Natural killer cell (primary cell): ENCODE measurements at regions not wholly inside any gene's neighbourhood (a gene's known extent, or its start where the extent isn't known, plus 50 kb on each side); places are given as distances from the start of the nearest gene placed in this dataset.

Experiments used
- ATAC-seq, 3 donors: fragments of 150-1000 bp in 2 of 3; fragments of 200-7000 bp in 1 of 3; cut with Tn5 transposase; 1 replicate in 1 of 3; 2 replicates in 2 of 3; pipeline ENCODE4 v1.10.0; 2021; ENCODE audit warnings: mild to moderate bottlenecking in 2 of 3, moderate library complexity in 2 of 3
- DNase-seq, 2 donors: peaks; one replicate each; pipeline versions ENCODE4 v3.0.0 to v3.0.0-alpha.2; 2013 to 2021; ENCODE audit warnings: mixed read lengths in 1 of 2
- H3K27ac ChIP-seq: one replicate; pipeline ENCODE4 v1.5.1; 2013; ENCODE audit warnings: mild to moderate bottlenecking, low read length
- H3K27me3 ChIP-seq: one replicate; pipeline ENCODE4 v1.6.1; 2013; ENCODE audit warnings: low read length; ENCODE audit not compliant: control insufficient read depth, insufficient read depth
- H3K36me3 ChIP-seq: one replicate; pipeline ENCODE4 v1.6.1; 2013; ENCODE audit warnings: low read length; ENCODE audit not compliant: control insufficient read depth, insufficient read depth
- H3K4me1 ChIP-seq: one replicate; pipeline ENCODE4 v1.6.1; 2013; ENCODE audit warnings: low read length; ENCODE audit not compliant: control insufficient read depth, insufficient read depth
- H3K4me3 ChIP-seq: one replicate; pipeline ENCODE4 v1.5.1; 2013; ENCODE audit warnings: low read length
- H3K9me3 ChIP-seq: one replicate; pipeline ENCODE4 v1.6.1; 2013; ENCODE audit warnings: low read length; ENCODE audit not compliant: control insufficient read depth, insufficient read depth
- H3K27ac Mint-ChIP-seq, 2 donors: one replicate each; pipeline ENCODE4 v1.8.0; 2022; ENCODE audit warnings: mild to moderate bottlenecking in 2 of 2, mixed read lengths in 2 of 2, moderate library complexity in 1 of 2
- H3K27me3 Mint-ChIP-seq, 2 donors: one replicate each; pipeline ENCODE4 v1.8.0; 2022; ENCODE audit warnings: low read depth in 2 of 2, mixed read lengths in 2 of 2
- H3K36me3 Mint-ChIP-seq: one replicate; pipeline ENCODE4 v1.8.0; 2022; ENCODE audit warnings: mixed read lengths
- H3K4me1 Mint-ChIP-seq, 2 donors: one replicate each; pipeline ENCODE4 v1.8.0; 2022; ENCODE audit warnings: mixed read lengths in 2 of 2
- H3K4me3 Mint-ChIP-seq: one replicate; pipeline ENCODE4 v1.8.0; 2022; ENCODE audit warnings: mild to moderate bottlenecking, moderate library complexity, mixed read lengths
- H3K9me3 Mint-ChIP-seq, 2 donors: one replicate each; pipeline ENCODE4 v1.8.0; 2022; ENCODE audit warnings: mixed read lengths in 2 of 2
- WGBS: methylation state at CpG from one replicate; pipeline ENCODE4 v1.1.7; 2013; ENCODE audit warnings: missing lambda C conversion rate; ENCODE audit not compliant: insufficient coverage; 5-methylcytosine and 5-hydroxymethylcytosine counted together
- intact Hi-C: fragments of 100-400 bp; cut with micrococcal nuclease; formaldehyde crosslinking; loops from one replicate; pipeline ENCODE4 v1.14.2; 2022
- TF ChIP-seq, protein P1 (sequence below): fragments of 200-600 bp; IDR thresholded peaks from one replicate; pipeline ENCODE4 v1.8.0; 2022; ENCODE audit warnings: antibody characterized with exemption

DNA sequence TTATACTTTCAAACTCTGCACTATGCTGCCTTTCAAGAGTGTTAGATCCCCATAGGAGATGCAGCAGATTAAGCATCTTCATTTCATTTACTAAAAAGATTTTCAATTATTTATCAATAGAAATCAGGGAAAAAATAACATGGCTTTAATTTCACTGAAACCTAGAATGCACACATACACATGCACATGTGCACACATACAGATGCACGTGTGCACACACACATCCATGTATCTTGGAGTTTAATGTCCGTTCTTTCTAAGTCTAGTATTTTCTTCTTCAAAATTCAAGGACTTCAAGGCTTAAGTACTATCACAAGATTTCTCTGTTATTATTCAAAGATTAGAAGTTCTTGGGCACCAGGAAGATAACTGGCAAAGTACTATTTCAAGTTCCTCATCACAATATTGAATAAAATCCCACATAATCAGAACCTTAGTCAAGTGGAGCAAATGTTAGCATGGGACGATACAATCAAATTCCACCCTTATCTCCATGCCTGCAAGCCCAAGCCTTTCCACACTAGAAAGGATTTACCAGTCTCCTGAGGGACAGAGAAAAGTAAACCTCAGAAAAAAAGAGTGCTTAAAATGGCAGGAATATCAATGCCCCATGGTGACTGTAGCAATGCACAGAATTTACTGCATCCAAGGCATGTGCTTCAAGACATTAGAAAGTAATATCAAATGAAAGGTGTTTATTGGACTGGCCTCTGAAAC lies 494.4 kb downstream of the XPNPEP1 start:
- Mint-ChIP-seq H3K4me3 (no peak overlapping the region), H3K27ac (no peak overlapping the region), H3K9me3 (peaks cover 0 to 7% of the 10 kb centered on the region in 2 donors), H3K27me3 (no peaks in the 10 kb centered on the region), H3K4me1 (no peaks in the 10 kb centered on the region), H3K36me3 (no peaks in the 10 kb centered on the region)
- no peak for ATAC-seq
- no peak overlapping the region for H3K4me3 ChIP-seq
- DNase-seq, result no peak
- no peaks in the 10 kb centered on the region for H3K27me3 ChIP-seq
- H3K9me3 ChIP-seq, result no peaks in the 10 kb centered on the region
- intact Hi-C loops, result no loop called here
- 81% methylated on average over 3 of the region's 3 CpGs for WGBS
- TF ChIP-seq, protein P1, sequence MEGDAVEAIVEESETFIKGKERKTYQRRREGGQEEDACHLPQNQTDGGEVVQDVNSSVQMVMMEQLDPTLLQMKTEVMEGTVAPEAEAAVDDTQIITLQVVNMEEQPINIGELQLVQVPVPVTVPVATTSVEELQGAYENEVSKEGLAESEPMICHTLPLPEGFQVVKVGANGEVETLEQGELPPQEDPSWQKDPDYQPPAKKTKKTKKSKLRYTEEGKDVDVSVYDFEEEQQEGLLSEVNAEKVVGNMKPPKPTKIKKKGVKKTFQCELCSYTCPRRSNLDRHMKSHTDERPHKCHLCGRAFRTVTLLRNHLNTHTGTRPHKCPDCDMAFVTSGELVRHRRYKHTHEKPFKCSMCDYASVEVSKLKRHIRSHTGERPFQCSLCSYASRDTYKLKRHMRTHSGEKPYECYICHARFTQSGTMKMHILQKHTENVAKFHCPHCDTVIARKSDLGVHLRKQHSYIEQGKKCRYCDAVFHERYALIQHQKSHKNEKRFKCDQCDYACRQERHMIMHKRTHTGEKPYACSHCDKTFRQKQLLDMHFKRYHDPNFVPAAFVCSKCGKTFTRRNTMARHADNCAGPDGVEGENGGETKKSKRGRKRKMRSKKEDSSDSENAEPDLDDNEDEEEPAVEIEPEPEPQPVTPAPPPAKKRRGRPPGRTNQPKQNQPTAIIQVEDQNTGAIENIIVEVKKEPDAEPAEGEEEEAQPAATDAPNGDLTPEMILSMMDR, result no peak
- no peak overlapping the region for H3K27ac ChIP-seq
- no peaks in the 10 kb centered on the region for H3K36me3 ChIP-seq
- H3K4me1 ChIP-seq, result no peaks in the 10 kb centered on the region

DNA sequence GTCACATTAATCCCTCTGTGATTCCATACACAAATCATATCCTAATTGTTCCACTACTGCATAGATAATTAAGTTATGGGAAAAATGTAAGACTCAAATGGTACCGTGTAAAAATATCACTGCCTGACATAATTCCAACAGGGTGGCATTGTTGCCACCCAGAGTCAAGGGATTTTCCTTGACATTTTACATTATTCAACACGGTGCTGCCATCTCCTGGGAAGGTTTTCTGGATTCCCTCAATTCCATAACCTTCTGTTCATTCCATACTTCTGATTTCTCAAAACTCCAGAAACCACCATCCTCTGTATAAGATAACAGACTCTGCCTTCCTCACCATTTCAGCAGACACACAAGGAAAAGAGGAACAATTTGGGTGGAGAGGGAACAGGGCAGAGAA lies 495.9 kb downstream of the XPNPEP1 start:
- Mint-ChIP-seq H3K27me3 (no peaks in the 10 kb centered on the region), H3K27ac (no peak overlapping the region), H3K4me1 (no peaks in the 10 kb centered on the region), H3K9me3 (peaks cover 0 to 7% of the 10 kb centered on the region in 2 donors), H3K4me3 (no peak overlapping the region), H3K36me3 (no peaks in the 10 kb centered on the region)
- H3K27ac ChIP-seq, result no peak overlapping the region
- no peaks in the 10 kb centered on the region for H3K4me1 ChIP-seq
- DNase-seq (no peak), ATAC-seq (no peak)
- H3K4me3 ChIP-seq, result no peak overlapping the region
- intact Hi-C loops, result no loop called here
- no peaks in the 10 kb centered on the region for H3K36me3 ChIP-seq
- TF ChIP-seq, protein P1, result no peak
- H3K27me3 ChIP-seq, result no peaks in the 10 kb centered on the region
- no peaks in the 10 kb centered on the region for H3K9me3 ChIP-seq
- WGBS, result 63% methylated on average over 2 of the region's 2 CpGs

DNA sequence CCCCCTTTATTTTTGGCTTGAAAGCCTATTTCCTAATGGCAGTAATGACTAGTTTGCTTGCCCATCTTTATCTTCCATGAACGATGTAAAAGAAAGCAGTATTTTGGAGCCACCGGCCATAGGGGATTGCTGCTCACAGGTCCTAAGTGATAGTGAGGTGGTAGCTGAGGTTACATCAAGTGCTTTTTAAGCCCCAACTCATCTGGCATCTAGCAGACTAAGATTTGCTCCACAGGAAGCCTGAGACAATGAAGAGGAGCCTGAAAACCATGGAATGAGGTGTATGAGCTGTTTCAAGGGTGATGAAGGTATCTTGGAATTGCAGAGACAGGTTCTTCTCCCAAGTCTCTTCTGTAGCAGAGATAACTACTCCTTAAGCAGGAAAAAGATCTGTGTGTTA lies 496.3 kb downstream of the XPNPEP1 start:
- TF ChIP-seq, protein P1, result no peak
- Mint-ChIP-seq H3K36me3 (no peaks in the 10 kb centered on the region), H3K27ac (no peak overlapping the region), H3K27me3 (no peaks in the 10 kb centered on the region), H3K9me3 (peaks cover 0 to 7% of the 10 kb centered on the region in 2 donors), H3K4me3 (no peak overlapping the region), H3K4me1 (no peaks in the 10 kb centered on the region)
- ATAC-seq, result no peak
- WGBS, result 100% methylated on average over 2 of the region's 2 CpGs
- Histone ChIP-seq H3K9me3 (no peaks in the 10 kb centered on the region), H3K36me3 (no peaks in the 10 kb centered on the region), H3K27me3 (no peaks in the 10 kb centered on the region), H3K4me3 (no peak overlapping the region), H3K4me1 (no peaks in the 10 kb centered on the region), H3K27ac (no peak overlapping the region)
- intact Hi-C loops, result no loop called here
- no peak for DNase-seq

DNA sequence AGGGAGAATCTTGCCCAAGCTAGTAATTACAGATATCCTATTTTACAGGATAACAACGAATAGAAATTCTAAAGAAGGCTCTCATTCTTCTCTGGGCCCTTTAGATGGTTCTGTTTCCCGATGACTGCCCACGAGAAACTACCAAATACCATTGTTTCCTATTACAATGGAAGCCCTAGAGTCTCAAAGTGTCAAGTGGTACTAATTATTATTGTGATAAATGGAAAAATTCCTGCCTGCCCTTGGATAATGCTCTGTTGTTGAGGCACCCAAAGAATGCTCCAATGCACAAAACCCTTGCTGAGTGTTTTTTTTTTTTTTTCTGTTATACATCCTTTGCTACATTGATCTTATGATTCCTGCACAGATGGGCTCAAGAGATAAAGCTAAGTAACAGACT lies 504.5 kb downstream of the XPNPEP1 start:
- no peaks in the 10 kb centered on the region for H3K9me3 ChIP-seq
- Mint-ChIP-seq H3K27me3 (no peaks in the 10 kb centered on the region), H3K4me3 (no peak overlapping the region), H3K4me1 (no peaks in the 10 kb centered on the region), H3K27ac (no peak overlapping the region), H3K36me3 (no peaks in the 10 kb centered on the region), H3K9me3 (peaks cover 4 to 11% of the 10 kb centered on the region in 2 donors)
- TF ChIP-seq, protein P1, result no peak
- H3K27ac ChIP-seq, result no peak overlapping the region
- 77% methylated on average over 3 of the region's 3 CpGs for WGBS
- H3K36me3 ChIP-seq, result no peaks in the 10 kb centered on the region
- no peaks in the 10 kb centered on the region for H3K27me3 ChIP-seq
- ATAC-seq (no peak), DNase-seq (no peak)
- H3K4me1 ChIP-seq, result no peaks in the 10 kb centered on the region
- intact Hi-C loops, result no loop called here
- H3K4me3 ChIP-seq, result no peak overlapping the region
